HL-60 (cell line): ENCODE measurements at regions not wholly inside any gene's neighbourhood (a gene's known extent, or its start where the extent isn't known, plus 50 kb on each side); places are given as distances from the start of the nearest gene placed in this dataset.

Source experiments
- DNase-seq, 2 experiments: peaks; one replicate each; pipeline ENCODE4 v3.0.0-alpha.2; 2010 to 2020; ENCODE audit warnings: low read depth in 1 of 2, low spot score in 1 of 2
- H3K27ac ChIP-seq: fragments of 250-450 bp; sonication (Bioruptor Pico); replicated peaks from 2 replicates; pipeline ENCODE4 v1.5.1; 2020; ENCODE audit warnings: mild to moderate bottlenecking, moderate library complexity
- H3K27me3 ChIP-seq: fragments of 250-450 bp; sonication (Bioruptor Pico); 2 replicates; pipeline ENCODE4 v1.5.1; 2021; ENCODE audit warnings: mild to moderate bottlenecking, moderate library complexity; ENCODE audit not compliant: insufficient read depth, poor library complexity, severe bottlenecking
- H3K4me3 ChIP-seq: replicated peaks from 2 replicates; pipeline ENCODE4 v1.5.1; 2011; ENCODE audit warnings: mild to moderate bottlenecking, control low read depth, low read length; ENCODE audit not compliant: insufficient read depth
- GABPA ChIP-seq: IDR thresholded peaks from 2 replicates; pipeline ENCODE4 v1.6.1; 2012; ENCODE audit warnings: low read depth
- POLR2AphosphoS5 ChIP-seq: IDR thresholded peaks from 2 replicates; pipeline ENCODE4 v1.6.1; 2012; ENCODE audit warnings: low read depth
- REST ChIP-seq: IDR thresholded peaks from 2 replicates; pipeline ENCODE4 v1.6.1; 2012; ENCODE audit warnings: low read depth; ENCODE audit not compliant: insufficient replicate concordance
- SPI1 ChIP-seq: IDR thresholded peaks from 2 replicates; pipeline ENCODE4 v1.6.1; 2012; ENCODE audit warnings: low read depth, mild to moderate bottlenecking, borderline replicate concordance
- TF ChIP-seq, protein P1 (sequence below): IDR thresholded peaks from one replicate; pipeline ENCODE4 v1.5.1; 2011; ENCODE audit warnings: low read length, control low read depth, inconsistent platforms; ENCODE audit not compliant: insufficient read depth

- TF ChIP-seq, protein P1, sequence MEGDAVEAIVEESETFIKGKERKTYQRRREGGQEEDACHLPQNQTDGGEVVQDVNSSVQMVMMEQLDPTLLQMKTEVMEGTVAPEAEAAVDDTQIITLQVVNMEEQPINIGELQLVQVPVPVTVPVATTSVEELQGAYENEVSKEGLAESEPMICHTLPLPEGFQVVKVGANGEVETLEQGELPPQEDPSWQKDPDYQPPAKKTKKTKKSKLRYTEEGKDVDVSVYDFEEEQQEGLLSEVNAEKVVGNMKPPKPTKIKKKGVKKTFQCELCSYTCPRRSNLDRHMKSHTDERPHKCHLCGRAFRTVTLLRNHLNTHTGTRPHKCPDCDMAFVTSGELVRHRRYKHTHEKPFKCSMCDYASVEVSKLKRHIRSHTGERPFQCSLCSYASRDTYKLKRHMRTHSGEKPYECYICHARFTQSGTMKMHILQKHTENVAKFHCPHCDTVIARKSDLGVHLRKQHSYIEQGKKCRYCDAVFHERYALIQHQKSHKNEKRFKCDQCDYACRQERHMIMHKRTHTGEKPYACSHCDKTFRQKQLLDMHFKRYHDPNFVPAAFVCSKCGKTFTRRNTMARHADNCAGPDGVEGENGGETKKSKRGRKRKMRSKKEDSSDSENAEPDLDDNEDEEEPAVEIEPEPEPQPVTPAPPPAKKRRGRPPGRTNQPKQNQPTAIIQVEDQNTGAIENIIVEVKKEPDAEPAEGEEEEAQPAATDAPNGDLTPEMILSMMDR = no peak
- no peak for TF ChIP-seq POLR2AphosphoS5
- no peak for TF ChIP-seq GABPA
- TF ChIP-seq REST = no peak
- TF ChIP-seq SPI1 = no peak
- Histone ChIP-seq H3K27ac (no peak overlapping the region), H3K27me3 (no peaks in the 10 kb centered on the region), H3K4me3 (no peak overlapping the region)
- no peak for DNase-seq
These were observed 915.2 kb downstream of the TTLL7 start for GRCh38 chr1:83083589-83084224.

DNA sequence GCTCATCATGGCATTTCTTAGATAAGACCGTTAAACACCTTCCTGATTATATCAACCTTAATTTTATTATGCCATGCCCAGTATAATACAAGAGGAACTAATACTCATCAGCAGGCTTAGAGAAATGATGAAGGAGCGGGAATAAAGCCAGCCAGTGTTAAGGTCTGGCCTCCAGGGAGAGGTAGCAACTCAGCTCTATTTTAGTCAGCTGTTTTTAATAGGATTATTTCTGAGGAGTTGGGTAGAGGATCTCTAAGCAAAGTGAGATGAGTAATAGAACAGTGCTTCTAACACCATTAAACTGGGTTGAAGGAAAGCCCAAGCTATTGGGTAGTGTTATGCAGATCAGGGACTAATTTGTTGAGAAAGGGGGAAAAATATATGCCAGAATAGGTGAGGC, 921.5 kb downstream of the TTLL7 start:
- Histone ChIP-seq H3K27me3 (no peaks in the 10 kb centered on the region), H3K27ac (no peak overlapping the region), H3K4me3 (no peak overlapping the region)
- TF ChIP-seq GABPA = no peak
- TF ChIP-seq, protein P1 = no peak
- no peak for TF ChIP-seq REST
- TF ChIP-seq POLR2AphosphoS5 = no peak
- no peak for TF ChIP-seq SPI1
- DNase-seq = no peak

DNA sequence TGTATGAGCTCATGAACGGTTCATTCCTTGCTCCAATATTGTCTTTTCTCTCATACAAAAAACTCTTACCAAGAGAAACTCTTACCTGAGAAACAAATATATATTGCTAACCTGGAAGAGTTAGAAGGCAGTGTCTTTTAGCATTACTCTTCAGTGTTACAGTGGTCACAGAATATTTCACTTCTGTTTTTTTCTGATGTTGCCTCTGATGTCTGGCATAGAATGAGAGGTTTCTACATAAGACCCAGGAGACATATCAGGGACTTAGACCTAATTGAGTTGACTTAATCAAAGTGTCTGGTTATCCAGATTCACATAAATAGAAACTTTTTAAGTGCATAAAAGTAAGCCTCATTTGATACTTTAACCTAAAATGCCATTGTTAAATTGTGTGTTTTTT, 923.8 kb downstream of the TTLL7 start:
- DNase-seq = no peak
- H3K27me3 ChIP-seq = no peaks in the 10 kb centered on the region
- TF ChIP-seq REST = no peak
- no peak for TF ChIP-seq POLR2AphosphoS5
- TF ChIP-seq, protein P1 = no peak
- TF ChIP-seq SPI1 = no peak
- TF ChIP-seq GABPA = no peak

More for the DNA sequence above, 923.8 kb downstream of the TTLL7 start:
- Histone ChIP-seq H3K4me3 (no peak overlapping the region), H3K27ac (no peak overlapping the region)
